ENCODE measurements at regions not wholly inside any gene's neighbourhood (a gene's known extent, or its start where the extent isn't known, plus 50 kb on each side); places are given as distances from the start of the nearest gene placed in this dataset.

DNA sequence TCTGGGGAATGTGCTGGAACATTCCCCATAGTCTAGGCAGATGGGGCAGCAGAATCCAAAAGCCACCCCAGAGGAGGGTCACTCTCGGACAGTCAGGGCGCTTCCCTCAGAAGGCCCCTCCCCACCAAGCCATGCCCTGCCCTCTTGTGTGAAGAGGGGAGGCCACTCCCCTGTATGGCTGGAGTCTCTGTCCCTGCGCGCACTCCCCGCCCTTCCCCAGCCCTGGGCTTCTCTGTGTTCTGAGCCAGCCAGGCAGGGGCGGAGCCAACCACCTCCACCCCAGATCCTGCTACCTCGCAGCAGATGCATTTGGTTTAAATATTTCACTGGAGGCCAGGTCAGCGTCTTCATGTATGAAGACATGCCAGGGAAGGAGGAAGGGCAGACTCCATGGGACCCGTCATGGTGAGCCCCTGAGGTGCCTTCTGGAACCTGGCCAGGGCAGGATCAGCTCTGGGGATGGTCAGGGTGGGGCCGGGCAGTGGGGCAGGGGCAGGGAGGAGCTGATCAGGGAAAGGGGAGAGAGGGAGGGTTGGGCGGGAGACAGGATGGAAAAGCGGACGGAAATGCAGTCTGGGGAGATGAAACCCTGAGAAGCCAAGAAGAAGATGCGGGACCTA is 107.3 kb downstream of the ADRA2C start:
- TF ChIP-seq MXI1 (conservative IDR thresholded peaks at IDR 0.05; ENCODE audit: poor library complexity, severe bottlenecking) (no peak), POLR2AphosphoS5 (IDR thresholded peaks at IDR 0.05) (no peak), RAD21 (conservative IDR thresholded peaks at IDR 0.05) (no peak), TAF1 (IDR thresholded peaks at IDR 0.05; ENCODE audit: low read depth) (no peak)
- TF ChIP-seq, protein P1, sequence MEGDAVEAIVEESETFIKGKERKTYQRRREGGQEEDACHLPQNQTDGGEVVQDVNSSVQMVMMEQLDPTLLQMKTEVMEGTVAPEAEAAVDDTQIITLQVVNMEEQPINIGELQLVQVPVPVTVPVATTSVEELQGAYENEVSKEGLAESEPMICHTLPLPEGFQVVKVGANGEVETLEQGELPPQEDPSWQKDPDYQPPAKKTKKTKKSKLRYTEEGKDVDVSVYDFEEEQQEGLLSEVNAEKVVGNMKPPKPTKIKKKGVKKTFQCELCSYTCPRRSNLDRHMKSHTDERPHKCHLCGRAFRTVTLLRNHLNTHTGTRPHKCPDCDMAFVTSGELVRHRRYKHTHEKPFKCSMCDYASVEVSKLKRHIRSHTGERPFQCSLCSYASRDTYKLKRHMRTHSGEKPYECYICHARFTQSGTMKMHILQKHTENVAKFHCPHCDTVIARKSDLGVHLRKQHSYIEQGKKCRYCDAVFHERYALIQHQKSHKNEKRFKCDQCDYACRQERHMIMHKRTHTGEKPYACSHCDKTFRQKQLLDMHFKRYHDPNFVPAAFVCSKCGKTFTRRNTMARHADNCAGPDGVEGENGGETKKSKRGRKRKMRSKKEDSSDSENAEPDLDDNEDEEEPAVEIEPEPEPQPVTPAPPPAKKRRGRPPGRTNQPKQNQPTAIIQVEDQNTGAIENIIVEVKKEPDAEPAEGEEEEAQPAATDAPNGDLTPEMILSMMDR (IDR thresholded peaks at IDR 0.05; ENCODE audit: poor library complexity, severe bottlenecking) = no peak
